Adrenal gland (tissue), 5 donors: ENCODE measurements at regions not wholly inside any gene's neighbourhood (a gene's known extent, or its start where the extent isn't known, plus 50 kb on each side); places are given as distances from the start of the nearest gene placed in this dataset.
"Not testable (repeated sequence)": the region's sequence is repeated elsewhere in the genome, so short reads cannot be mapped to it uniquely, and the experiment has no call there.

Source experiments
- POLR2A ChIP-seq, 2 donors: fragments of 450-650 bp; IDR thresholded peaks; one replicate each; pipeline ENCODE4 v1.6.1; 2017; ENCODE audit warnings: antibody characterized with exemption in 2 of 2, mild to moderate bottlenecking in 2 of 2, moderate library complexity in 1 of 2
- TF ChIP-seq, protein P1 (sequence below), 6 experiments: fragments of 450-650 bp in 4 of 6; fragments of 200-600 bp in 2 of 6; sonication (generic) in 1 of 6; IDR thresholded peaks; 1 replicate in 5 of 6; 2 replicates in 1 of 6; pipeline versions ENCODE4 v1.5.1 to v1.8.0; 2016 to 2021; ENCODE audit warnings: antibody characterized with exemption in 6 of 6, mild to moderate bottlenecking in 2 of 6, moderate library complexity in 1 of 6
- donor health status: DM: no; HTN: no; CAD: no.

DNA sequence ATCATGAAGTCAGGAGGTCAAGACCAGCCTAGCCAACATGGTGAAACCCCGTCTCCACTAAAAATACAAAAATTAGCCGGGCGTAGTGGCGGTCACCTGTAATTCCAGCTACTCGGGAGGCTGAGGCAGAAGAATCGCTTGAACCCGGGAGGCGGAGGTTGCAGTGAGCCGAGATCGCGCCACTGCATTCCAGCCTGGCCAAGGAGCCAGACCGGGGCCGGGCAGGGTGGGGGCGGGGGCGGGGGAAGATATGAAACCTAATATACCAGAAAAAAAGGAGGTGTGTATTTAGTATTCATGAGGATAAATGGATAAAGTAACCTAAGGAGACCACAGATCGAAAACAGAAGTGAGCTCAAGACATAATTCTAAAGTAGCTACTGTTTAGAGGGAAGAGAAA is 186.5 kb upstream of the KCND2 start:
- TF ChIP-seq, protein P1, sequence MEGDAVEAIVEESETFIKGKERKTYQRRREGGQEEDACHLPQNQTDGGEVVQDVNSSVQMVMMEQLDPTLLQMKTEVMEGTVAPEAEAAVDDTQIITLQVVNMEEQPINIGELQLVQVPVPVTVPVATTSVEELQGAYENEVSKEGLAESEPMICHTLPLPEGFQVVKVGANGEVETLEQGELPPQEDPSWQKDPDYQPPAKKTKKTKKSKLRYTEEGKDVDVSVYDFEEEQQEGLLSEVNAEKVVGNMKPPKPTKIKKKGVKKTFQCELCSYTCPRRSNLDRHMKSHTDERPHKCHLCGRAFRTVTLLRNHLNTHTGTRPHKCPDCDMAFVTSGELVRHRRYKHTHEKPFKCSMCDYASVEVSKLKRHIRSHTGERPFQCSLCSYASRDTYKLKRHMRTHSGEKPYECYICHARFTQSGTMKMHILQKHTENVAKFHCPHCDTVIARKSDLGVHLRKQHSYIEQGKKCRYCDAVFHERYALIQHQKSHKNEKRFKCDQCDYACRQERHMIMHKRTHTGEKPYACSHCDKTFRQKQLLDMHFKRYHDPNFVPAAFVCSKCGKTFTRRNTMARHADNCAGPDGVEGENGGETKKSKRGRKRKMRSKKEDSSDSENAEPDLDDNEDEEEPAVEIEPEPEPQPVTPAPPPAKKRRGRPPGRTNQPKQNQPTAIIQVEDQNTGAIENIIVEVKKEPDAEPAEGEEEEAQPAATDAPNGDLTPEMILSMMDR (IDR thresholded peaks at IDR 0.05): not testable (repeated sequence)
- TF ChIP-seq POLR2A (IDR thresholded peaks at IDR 0.05): not testable (repeated sequence)
